Kidney (tissue), 13 donors: ENCODE measurements at regions not wholly inside any gene's neighbourhood (a gene's known extent, or its start where the extent isn't known, plus 50 kb on each side); places are given as distances from the start of the nearest gene placed in this dataset.

Source experiments
- DNase-seq, 5 donors: peaks; one replicate each; pipeline ENCODE4 v3.0.0-alpha.2; 2013 to 2020
- FAIRE-seq: peaks from 2 replicates; lab custom pipeline; 2012; peaks lifted over from hg19 to GRCh38; lab: Jason Lieb, UNC
- H3K27ac ChIP-seq, 2 donors: one replicate each; pipeline ENCODE4 v1.7.0; 2013; ENCODE audit warnings: low read depth in 2 of 2, low read length in 2 of 2, inconsistent platforms in 1 of 2
- H3K27me3 ChIP-seq: one replicate; pipeline ENCODE4 v1.7.1; 2013; ENCODE audit warnings: low read length, inconsistent platforms; ENCODE audit not compliant: control insufficient read depth, insufficient read depth
- H3K36me3 ChIP-seq, 3 donors: one replicate each; pipeline versions ENCODE4 v1.7.0 to v1.7.1; 2013; ENCODE audit warnings: low read length in 3 of 3, control low read depth in 1 of 3, inconsistent platforms in 1 of 3; ENCODE audit not compliant: insufficient read depth in 3 of 3, control insufficient read depth in 2 of 3
- H3K4me1 ChIP-seq, 3 donors: one replicate each; pipeline versions ENCODE4 v1.7.0 to v1.7.1; 2013; ENCODE audit warnings: low read length in 3 of 3, inconsistent platforms in 1 of 3, low read depth in 1 of 3; ENCODE audit not compliant: control insufficient read depth in 2 of 3, insufficient read depth in 2 of 3
- H3K4me3 ChIP-seq, 3 donors: one replicate each; pipeline versions ENCODE4 v1.7.0 to v1.8.1; 2013; ENCODE audit warnings: low read length in 3 of 3, control low read depth in 1 of 3, inconsistent platforms in 1 of 3
- H3K9ac ChIP-seq, 3 donors: one replicate each; pipeline versions ENCODE4 v1.7.0 to v1.7.1; 2013; ENCODE audit warnings: low read length in 3 of 3, control low read depth in 1 of 3, inconsistent platforms in 1 of 3
- H3K9me3 ChIP-seq, 3 donors: one replicate each; pipeline versions ENCODE4 v1.7.0 to v1.7.1; 2013; ENCODE audit warnings: low read length in 3 of 3, control low read depth in 1 of 3, inconsistent platforms in 1 of 3; ENCODE audit not compliant: control insufficient read depth in 2 of 3, insufficient read depth in 1 of 3
- intact Hi-C: fragments of 100-400 bp; cut with DNase I; formaldehyde crosslinking; loops from one replicate; pipeline ENCODE4 v1.11.1; 2022
- TF ChIP-seq, protein P1 (sequence below): IDR thresholded peaks from 3 replicates; pipeline ENCODE4 v1.5.1; 2012; ENCODE audit warnings: mild to moderate bottlenecking, moderate library complexity, borderline replicate concordance; ENCODE audit not compliant: insufficient read depth; ENCODE audit errors: extremely low read depth
- donor health status: control.
- donor health status: control.
- donor health status: control.
- donor health status: control.
- donor health status: control.
- donor health status: DM: yes; HTN: yes; CAD: no.
- donor health status: Normal renal cell carcinoma (clear cell type).

DNA sequence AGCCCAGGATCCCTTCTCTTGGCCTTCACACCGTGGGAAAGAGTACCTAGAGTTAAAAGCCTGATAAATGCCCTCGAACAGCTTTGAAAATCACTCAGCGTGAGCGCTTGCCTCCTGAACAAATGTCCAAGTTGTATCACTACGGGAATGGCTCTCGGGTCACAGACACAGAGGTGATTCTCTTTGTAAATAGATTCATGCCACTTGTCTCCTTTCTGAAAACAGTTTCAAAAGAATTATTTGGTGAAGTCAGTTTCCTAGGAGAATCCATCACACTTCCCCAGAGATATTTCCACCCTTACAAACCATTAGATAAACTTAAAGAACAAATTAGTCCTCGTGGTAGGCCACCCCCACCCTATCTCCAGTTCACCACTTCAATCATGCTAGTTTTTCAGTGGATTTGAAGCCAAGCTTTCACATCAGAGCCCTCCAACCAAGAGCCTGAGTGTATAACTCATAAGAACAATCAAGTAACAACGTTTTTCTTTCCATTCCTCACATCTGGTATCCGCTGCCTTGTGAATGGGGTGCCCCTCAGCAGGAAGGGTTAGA is 132.9 kb downstream of the SLC30A10 start:
- no peak overlapping the region for H3K4me3 ChIP-seq
- H3K9ac ChIP-seq: no peak overlapping the region
- intact Hi-C loops: no loop called here
- H3K27me3 ChIP-seq: no peaks in the 10 kb centered on the region
- FAIRE-seq (no peak), DNase-seq (no peak)
- H3K27ac ChIP-seq: no peak overlapping the region
- H3K4me1 ChIP-seq: no peaks in the 10 kb centered on the region
- TF ChIP-seq, protein P1, sequence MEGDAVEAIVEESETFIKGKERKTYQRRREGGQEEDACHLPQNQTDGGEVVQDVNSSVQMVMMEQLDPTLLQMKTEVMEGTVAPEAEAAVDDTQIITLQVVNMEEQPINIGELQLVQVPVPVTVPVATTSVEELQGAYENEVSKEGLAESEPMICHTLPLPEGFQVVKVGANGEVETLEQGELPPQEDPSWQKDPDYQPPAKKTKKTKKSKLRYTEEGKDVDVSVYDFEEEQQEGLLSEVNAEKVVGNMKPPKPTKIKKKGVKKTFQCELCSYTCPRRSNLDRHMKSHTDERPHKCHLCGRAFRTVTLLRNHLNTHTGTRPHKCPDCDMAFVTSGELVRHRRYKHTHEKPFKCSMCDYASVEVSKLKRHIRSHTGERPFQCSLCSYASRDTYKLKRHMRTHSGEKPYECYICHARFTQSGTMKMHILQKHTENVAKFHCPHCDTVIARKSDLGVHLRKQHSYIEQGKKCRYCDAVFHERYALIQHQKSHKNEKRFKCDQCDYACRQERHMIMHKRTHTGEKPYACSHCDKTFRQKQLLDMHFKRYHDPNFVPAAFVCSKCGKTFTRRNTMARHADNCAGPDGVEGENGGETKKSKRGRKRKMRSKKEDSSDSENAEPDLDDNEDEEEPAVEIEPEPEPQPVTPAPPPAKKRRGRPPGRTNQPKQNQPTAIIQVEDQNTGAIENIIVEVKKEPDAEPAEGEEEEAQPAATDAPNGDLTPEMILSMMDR: no peak
- no peaks in the 10 kb centered on the region for H3K9me3 ChIP-seq
- no peaks in the 10 kb centered on the region for H3K36me3 ChIP-seq

DNA sequence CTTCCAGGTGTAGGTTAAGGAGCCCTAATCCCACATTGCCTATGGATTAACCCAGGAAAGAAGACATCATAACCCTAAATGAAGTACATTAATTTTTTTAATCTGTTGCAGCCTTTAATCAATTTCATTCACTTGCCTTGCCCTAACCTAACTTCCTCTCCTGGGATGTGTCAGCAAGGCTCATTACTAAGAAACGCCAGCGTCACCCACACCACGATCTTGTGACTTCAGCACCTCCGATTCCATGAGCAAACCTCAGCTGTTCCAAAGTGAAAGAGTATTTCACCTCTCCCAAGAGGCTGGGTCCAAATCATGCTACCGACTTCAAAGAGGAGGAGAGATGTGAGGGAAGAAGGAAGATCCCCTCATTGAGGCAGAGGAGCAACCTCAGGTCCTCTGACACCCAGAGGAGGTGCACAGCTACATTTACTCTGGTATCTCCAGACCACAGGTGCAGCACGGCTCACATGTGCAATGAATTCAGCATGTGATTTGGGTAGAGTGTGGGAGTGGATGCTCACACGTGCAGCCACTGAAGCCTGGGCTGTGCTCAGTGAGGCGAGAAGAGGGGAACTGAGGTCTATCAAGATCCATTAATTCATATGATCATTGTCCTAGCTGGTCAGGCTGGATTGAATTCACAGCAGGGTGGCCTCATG is 134.1 kb downstream of the SLC30A10 start:
- TF ChIP-seq, protein P1: no peak
- H3K27me3 ChIP-seq: no peaks in the 10 kb centered on the region
- H3K9me3 ChIP-seq: no peaks in the 10 kb centered on the region
- no peak overlapping the region for H3K27ac ChIP-seq
- no peak overlapping the region for H3K9ac ChIP-seq
- no peaks in the 10 kb centered on the region for H3K36me3 ChIP-seq
- FAIRE-seq (no peak), DNase-seq (peak in 4 of 5 donors; percentile 13 to 33 (median 23))
- no peaks in the 10 kb centered on the region for H3K4me1 ChIP-seq
- intact Hi-C loops: no loop called here
- H3K4me3 ChIP-seq: no peak overlapping the region

DNA sequence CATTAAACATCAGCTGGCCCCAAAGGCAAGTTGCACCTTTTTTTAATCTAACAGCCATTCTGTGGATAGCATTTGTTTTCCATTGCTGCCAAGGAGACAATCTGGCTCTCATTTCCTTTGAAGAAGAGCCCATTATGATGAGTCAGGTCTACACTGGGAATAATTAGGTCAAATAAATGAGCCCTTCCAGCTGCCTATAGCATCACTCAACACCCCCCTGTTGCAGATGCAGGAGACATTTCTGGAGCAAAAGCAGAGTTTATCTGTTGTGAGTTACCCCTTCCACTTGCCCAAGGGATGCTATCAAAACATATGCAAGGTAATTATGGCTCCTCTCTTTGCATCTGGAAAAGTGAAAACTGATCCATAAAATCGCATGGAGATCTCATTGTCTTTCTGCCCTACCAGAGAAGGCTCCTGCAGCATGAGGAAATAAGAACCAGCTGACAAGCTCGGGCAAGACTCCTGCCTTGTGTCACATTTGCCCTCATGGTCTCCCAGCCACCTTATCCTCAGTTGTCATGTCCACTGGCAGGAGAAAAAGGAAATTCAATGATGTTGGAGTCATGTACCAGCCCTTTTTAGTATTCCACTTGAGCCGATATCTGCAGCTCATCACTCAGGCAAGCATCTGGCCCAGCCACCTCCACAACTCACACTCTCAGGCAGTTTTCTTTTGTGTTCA is 135.9 kb downstream of the SLC30A10 start:
- no peaks in the 10 kb centered on the region for H3K27me3 ChIP-seq
- H3K9me3 ChIP-seq: no peaks in the 10 kb centered on the region
- no peak overlapping the region for H3K4me3 ChIP-seq
- FAIRE-seq: no peak
- no peaks in the 10 kb centered on the region for H3K36me3 ChIP-seq
- no peak overlapping the region for H3K27ac ChIP-seq
- no peak overlapping the region for H3K9ac ChIP-seq
- TF ChIP-seq, protein P1: no peak
- no peak for DNase-seq
- intact Hi-C loops: no loop called here
- no peaks in the 10 kb centered on the region for H3K4me1 ChIP-seq
